GM13976 (cell line): ENCODE measurements at regions not wholly inside any gene's neighbourhood (a gene's known extent, or its start where the extent isn't known, plus 50 kb on each side); places are given as distances from the start of the nearest gene placed in this dataset.

Experiments used
- DNase-seq: peaks from one replicate; pipeline ENCODE4 v3.0.0; 2012; ENCODE audit warnings: low spot score
- CTCF ChIP-seq: IDR thresholded peaks from 2 replicates; pipeline ENCODE4 v1.5.1; 2012; ENCODE audit warnings: borderline replicate concordance, mild to moderate bottlenecking; ENCODE audit not compliant: insufficient read depth; ENCODE audit errors: extremely low read depth, missing control alignments, control extremely low read depth
- in situ Hi-C: fragments of 300-500 bp; cut with MboI; formaldehyde crosslinking; loops from one replicate; pipeline ENCODE4 v1.12.0; 2022; ENCODE audit warnings: low sequenced_read_pairs, mixed read lengths, inconsistent platforms; ENCODE audit not compliant: unreplicated experiment

- TF ChIP-seq CTCF: no peak
- DNase-seq: no peak
- in situ Hi-C loops: loop anchor here (25.0 kb wide), 2 partner anchors 106 to 231 kb away; no protein-coding TSS in a partner anchor
Measured at GRCh38 chr7:18081617-18082016, 54.0 kb upstream of the PRPS1L1 start.

GRCh38 chr7:18082169-18082568 lies 54.5 kb upstream of the PRPS1L1 start:
- in situ Hi-C loops: loop anchor here (25.0 kb wide), 2 partner anchors 105 to 230 kb away; no protein-coding TSS in a partner anchor
- TF ChIP-seq CTCF: no peak
- no peak for DNase-seq

- TF ChIP-seq CTCF: no peak
- in situ Hi-C loops: loop anchor here (25.0 kb wide), 2 partner anchors 101 to 226 kb away; no protein-coding TSS in a partner anchor
- peak; percentile 39 for DNase-seq
Measured at GRCh38 chr7:18086165-18087025, 58.7 kb upstream of the PRPS1L1 start.

- no peak for TF ChIP-seq CTCF
- peak; percentile 35 for DNase-seq
- in situ Hi-C loops: loop anchor here (25.0 kb wide), 2 partner anchors 100 to 225 kb away; no protein-coding TSS in a partner anchor
Measured at GRCh38 chr7:18087026-18087686, 59.5 kb upstream of the PRPS1L1 start.

- DNase-seq: peak; percentile 8
- no peak for TF ChIP-seq CTCF
- in situ Hi-C loops: loop anchor here (25.0 kb wide), 2 partner anchors 100 to 225 kb away; no protein-coding TSS in a partner anchor
Measured at GRCh38 chr7:18087687-18088078, 60.0 kb upstream of the PRPS1L1 start.

GRCh38 chr7:18096087-18096486 lies 68.4 kb upstream of the PRPS1L1 start:
- TF ChIP-seq CTCF: no peak
- in situ Hi-C loops: loop anchor here (25.0 kb wide), 2 partner anchors 91 to 216 kb away; no protein-coding TSS in a partner anchor

More at GRCh38 chr7:18096087-18096486, 68.4 kb upstream of the PRPS1L1 start:
- no peak for DNase-seq
